GM13976 (cell line): ENCODE measurements at regions not wholly inside any gene's neighbourhood (a gene's known extent, or its start where the extent isn't known, plus 50 kb on each side); places are given as distances from the start of the nearest gene placed in this dataset.

Experiments used
- DNase-seq: peaks from one replicate; pipeline ENCODE4 v3.0.0; 2012; ENCODE audit warnings: low spot score
- CTCF ChIP-seq: IDR thresholded peaks from 2 replicates; pipeline ENCODE4 v1.5.1; 2012; ENCODE audit warnings: borderline replicate concordance, mild to moderate bottlenecking; ENCODE audit not compliant: insufficient read depth; ENCODE audit errors: extremely low read depth, missing control alignments, control extremely low read depth
- in situ Hi-C: fragments of 300-500 bp; cut with MboI; formaldehyde crosslinking; loops from one replicate; pipeline ENCODE4 v1.12.0; 2022; ENCODE audit warnings: low sequenced_read_pairs, mixed read lengths, inconsistent platforms; ENCODE audit not compliant: unreplicated experiment

DNA sequence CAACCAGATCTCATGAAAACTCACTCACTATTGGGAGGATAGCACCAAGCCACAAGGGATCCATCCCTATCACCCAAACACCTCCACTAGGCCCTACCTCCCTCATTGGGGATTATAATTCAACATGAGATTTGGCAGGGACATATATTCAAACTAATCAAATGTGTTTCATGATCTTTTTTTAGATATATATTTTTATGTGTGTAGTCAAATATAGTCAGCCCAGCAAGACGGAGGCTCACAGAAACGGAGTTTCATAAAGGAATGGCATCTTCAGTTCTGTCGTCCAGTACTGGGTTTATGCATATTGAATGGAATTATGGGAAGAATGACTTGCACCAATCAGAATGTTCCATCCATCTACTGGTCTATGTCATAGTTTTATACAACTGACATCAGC, 343.3 kb upstream of the KAZN start:
- in situ Hi-C loops = no loop called here
- TF ChIP-seq CTCF = no peak
- no peak for DNase-seq

DNA sequence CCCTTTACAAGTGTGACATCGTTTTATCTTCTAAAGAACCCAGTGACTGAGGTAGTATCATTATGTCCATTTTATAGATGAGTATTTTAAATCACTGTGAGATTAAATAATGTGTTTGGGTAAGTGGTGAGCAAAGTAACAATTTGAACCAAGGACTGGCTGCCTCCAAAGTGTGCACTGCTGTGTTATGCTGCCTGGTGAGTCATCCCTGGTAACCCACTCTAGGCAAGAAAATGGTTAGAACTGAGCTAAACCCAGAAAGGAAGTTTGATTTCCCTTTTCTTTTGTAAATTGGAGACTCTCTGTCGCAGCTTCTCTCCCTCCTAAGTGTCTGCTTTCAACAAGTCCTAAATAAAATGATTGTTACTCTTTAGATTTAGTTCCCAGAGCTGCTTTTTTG, 342.8 kb upstream of the KAZN start:
- in situ Hi-C loops = no loop called here
- DNase-seq = no peak
- TF ChIP-seq CTCF = no peak

- no peak for DNase-seq
- in situ Hi-C loops = no loop called here
- no peak for TF ChIP-seq CTCF
Observed at GRCh38 chr1:14259191-14259757, 339.2 kb upstream of the KAZN start.

- no peak for TF ChIP-seq CTCF
- no peak for DNase-seq
- in situ Hi-C loops = no loop called here
Observed at GRCh38 chr1:14260480-14260879, 338.0 kb upstream of the KAZN start.

- TF ChIP-seq CTCF = no peak
Observed at GRCh38 chr1:14261395-14261794, 337.1 kb upstream of the KAZN start.

GRCh38 chr1:14262637-14263036, 335.8 kb upstream of the KAZN start:
- TF ChIP-seq CTCF = no peak
- in situ Hi-C loops = no loop called here
- DNase-seq = no peak

More at GRCh38 chr1:14261395-14261794, 337.1 kb upstream of the KAZN start:
- in situ Hi-C loops = no loop called here
- no peak for DNase-seq
